Fibroblast of lung (primary cell): ENCODE measurements at regions not wholly inside any gene's neighbourhood (a gene's known extent, or its start where the extent isn't known, plus 50 kb on each side); places are given as distances from the start of the nearest gene placed in this dataset.

Source experiments
- DNase-seq, 2 donors: peaks; one replicate each; pipeline versions ENCODE4 v3.0.0 to v3.0.0-alpha.2; 2010; ENCODE audit warnings: low read depth in 2 of 2
- H2AFZ ChIP-seq: 2 replicates; pipeline ENCODE4 v1.5.1; 2012; ENCODE audit warnings: low read length, control low read depth, inconsistent platforms
- H3K27ac ChIP-seq: 2 replicates; pipeline ENCODE4 v1.5.1; 2011; ENCODE audit warnings: low read length, control low read depth; ENCODE audit not compliant: insufficient read depth
- H3K27me3 ChIP-seq: 2 replicates; pipeline ENCODE4 v1.5.1; 2011; ENCODE audit warnings: mild to moderate bottlenecking, low read length; ENCODE audit not compliant: control insufficient read depth, insufficient read depth
- H3K36me3 ChIP-seq: 2 replicates; pipeline ENCODE4 v1.5.1; 2011; ENCODE audit warnings: low read length; ENCODE audit not compliant: control insufficient read depth, insufficient read depth
- H3K4me1 ChIP-seq: 2 replicates; pipeline ENCODE4 v1.5.1; 2011; ENCODE audit warnings: low read length; ENCODE audit not compliant: control insufficient read depth, insufficient read depth; ENCODE audit errors: extremely low read depth
- H3K4me2 ChIP-seq: 2 replicates; pipeline ENCODE4 v1.5.1; 2011; ENCODE audit warnings: low read length, control low read depth; ENCODE audit not compliant: insufficient read depth; ENCODE audit errors: extremely low read depth
- H3K4me3 ChIP-seq, 4 experiments: fragments of 200-600 bp in 1 of 4; sonication (generic) in 1 of 4; replicated peaks in 1 of 4; 2 replicates each; pipeline ENCODE4 v1.5.1; 2011 to 2016; ENCODE audit warnings: low read length in 4 of 4, low read depth in 3 of 4, mild to moderate bottlenecking in 3 of 4, control low read depth in 2 of 4, inconsistent platforms in 1 of 4, mixed read lengths in 1 of 4; ENCODE audit not compliant: insufficient read depth in 1 of 4; ENCODE audit errors: control extremely low read depth in 1 of 4
- H3K79me2 ChIP-seq: 2 replicates; pipeline ENCODE4 v1.5.1; 2012; ENCODE audit warnings: mild to moderate bottlenecking, low read length, inconsistent platforms; ENCODE audit not compliant: control insufficient read depth, insufficient read depth
- H3K9ac ChIP-seq: 2 replicates; pipeline ENCODE4 v1.5.1; 2011; ENCODE audit warnings: mild to moderate bottlenecking, low read length, control low read depth; ENCODE audit not compliant: insufficient read depth
- H3K9me3 ChIP-seq: 2 replicates; pipeline ENCODE4 v1.5.1; 2012; ENCODE audit warnings: low read depth, low read length; ENCODE audit not compliant: control insufficient read depth, insufficient read depth
- H4K20me1 ChIP-seq: 2 replicates; pipeline ENCODE4 v1.5.1; 2011; ENCODE audit warnings: low read length; ENCODE audit not compliant: control insufficient read depth, insufficient read depth; ENCODE audit errors: extremely low read depth
- CTCF ChIP-seq, 2 donors: IDR thresholded peaks in 1 of 2; conservative IDR thresholded peaks in 1 of 2; 1 replicate in 1 of 2; 2 replicates in 1 of 2; pipeline ENCODE4 v1.5.1; 2011 to 2012; ENCODE audit warnings: low read length in 2 of 2, control low read depth in 1 of 2, inconsistent platforms in 1 of 2, low read depth in 1 of 2, mild to moderate bottlenecking in 1 of 2
- EZH2 ChIP-seq: IDR thresholded peaks from 2 replicates; pipeline ENCODE4 v1.5.1; 2012; ENCODE audit warnings: low read length, control low read depth, mild to moderate bottlenecking; ENCODE audit errors: missing control alignments

- H3K4me2 ChIP-seq = no peak overlapping the region
- no peaks in the 10 kb centered on the region for H3K27me3 ChIP-seq
- no peaks in the 10 kb centered on the region for H3K79me2 ChIP-seq
- H3K9ac ChIP-seq = no peak overlapping the region
- TF ChIP-seq EZH2 = no peak
- no peak for TF ChIP-seq CTCF (conservative IDR thresholded peaks at IDR 0.05 in 1 of 2, IDR thresholded peaks at IDR 0.05 in 1 of 2; ENCODE audit: low read depth in 1 of 2, low read length in 2 of 2)
- no peaks in the 10 kb centered on the region for H3K4me1 ChIP-seq
- no peaks in the 10 kb centered on the region for H3K36me3 ChIP-seq
- peak in 1 of 2 donors; percentile 46 for DNase-seq
- no peak overlapping the region for H3K4me3 ChIP-seq
- no peaks in the 10 kb centered on the region for H3K9me3 ChIP-seq
- H2AFZ ChIP-seq = no peak overlapping the region
- no peaks in the 10 kb centered on the region for H4K20me1 ChIP-seq
- no peak overlapping the region for H3K27ac ChIP-seq
These were observed 247.7 kb upstream of the RFX3 start for GRCh38 chr9:3773362-3774060.

- Histone ChIP-seq H2AFZ (no peak overlapping the region), H3K4me2 (no peak overlapping the region), H3K79me2 (no peaks in the 10 kb centered on the region), H3K36me3 (no peaks in the 10 kb centered on the region), H3K9ac (no peak overlapping the region), H3K27me3 (no peaks in the 10 kb centered on the region), H4K20me1 (no peaks in the 10 kb centered on the region), H3K4me3 (no peak overlapping the region), H3K27ac (no peak overlapping the region), H3K9me3 (no peaks in the 10 kb centered on the region), H3K4me1 (no peaks in the 10 kb centered on the region)
- DNase-seq = no peak
- no peak for TF ChIP-seq CTCF (conservative IDR thresholded peaks at IDR 0.05 in 1 of 2, IDR thresholded peaks at IDR 0.05 in 1 of 2; ENCODE audit: low read depth in 1 of 2, low read length in 2 of 2)
- no peak for TF ChIP-seq EZH2
These were observed 243.8 kb upstream of the RFX3 start for GRCh38 chr9:3769646-3770045.

- H3K9ac ChIP-seq = no peak overlapping the region
- no peak for TF ChIP-seq CTCF (conservative IDR thresholded peaks at IDR 0.05 in 1 of 2, IDR thresholded peaks at IDR 0.05 in 1 of 2; ENCODE audit: low read depth in 1 of 2, low read length in 2 of 2)
- no peak for TF ChIP-seq EZH2
- H4K20me1 ChIP-seq = no peaks in the 10 kb centered on the region
- H2AFZ ChIP-seq = no peak overlapping the region
- H3K4me2 ChIP-seq = no peak overlapping the region
- no peaks in the 10 kb centered on the region for H3K27me3 ChIP-seq
- no peaks in the 10 kb centered on the region for H3K79me2 ChIP-seq
- no peaks in the 10 kb centered on the region for H3K9me3 ChIP-seq
- H3K27ac ChIP-seq = peak overlapping the region; percentile 18
- H3K4me3 ChIP-seq = no peak overlapping the region
- H3K4me1 ChIP-seq = no peaks in the 10 kb centered on the region
- peak in 1 of 2 donors; percentile 70 for DNase-seq
- no peaks in the 10 kb centered on the region for H3K36me3 ChIP-seq
These were observed 243.1 kb upstream of the RFX3 start for GRCh38 chr9:3768712-3769457.
